ENCODE measurements at regions not wholly inside any gene's neighbourhood (a gene's known extent, or its start where the extent isn't known, plus 50 kb on each side); places are given as distances from the start of the nearest gene placed in this dataset.
"Not testable (repeated sequence)": the region's sequence is repeated elsewhere in the genome, so short reads cannot be mapped to it uniquely, and the experiment has no call there.

DNA sequence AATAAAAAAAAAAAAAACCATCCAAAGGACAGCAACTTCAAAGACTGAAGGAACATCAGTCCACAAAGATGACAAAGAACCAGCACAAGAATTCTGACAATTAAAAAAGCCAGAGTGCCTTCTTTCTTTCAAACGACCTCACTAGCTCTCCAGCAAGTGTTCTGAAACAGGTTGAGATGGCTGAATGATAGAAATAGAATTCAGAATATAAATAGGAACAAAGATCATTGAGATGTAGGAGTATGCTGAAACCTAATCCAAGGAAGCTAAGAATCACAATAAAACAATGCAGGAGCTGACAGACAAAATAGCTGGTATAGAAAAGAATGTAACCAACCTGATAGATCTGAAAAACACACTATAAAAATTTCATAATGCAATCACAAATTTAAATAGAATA lies 218.2 kb downstream of the GIPC2 start:
- TF ChIP-seq, protein P1, sequence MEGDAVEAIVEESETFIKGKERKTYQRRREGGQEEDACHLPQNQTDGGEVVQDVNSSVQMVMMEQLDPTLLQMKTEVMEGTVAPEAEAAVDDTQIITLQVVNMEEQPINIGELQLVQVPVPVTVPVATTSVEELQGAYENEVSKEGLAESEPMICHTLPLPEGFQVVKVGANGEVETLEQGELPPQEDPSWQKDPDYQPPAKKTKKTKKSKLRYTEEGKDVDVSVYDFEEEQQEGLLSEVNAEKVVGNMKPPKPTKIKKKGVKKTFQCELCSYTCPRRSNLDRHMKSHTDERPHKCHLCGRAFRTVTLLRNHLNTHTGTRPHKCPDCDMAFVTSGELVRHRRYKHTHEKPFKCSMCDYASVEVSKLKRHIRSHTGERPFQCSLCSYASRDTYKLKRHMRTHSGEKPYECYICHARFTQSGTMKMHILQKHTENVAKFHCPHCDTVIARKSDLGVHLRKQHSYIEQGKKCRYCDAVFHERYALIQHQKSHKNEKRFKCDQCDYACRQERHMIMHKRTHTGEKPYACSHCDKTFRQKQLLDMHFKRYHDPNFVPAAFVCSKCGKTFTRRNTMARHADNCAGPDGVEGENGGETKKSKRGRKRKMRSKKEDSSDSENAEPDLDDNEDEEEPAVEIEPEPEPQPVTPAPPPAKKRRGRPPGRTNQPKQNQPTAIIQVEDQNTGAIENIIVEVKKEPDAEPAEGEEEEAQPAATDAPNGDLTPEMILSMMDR (IDR thresholded peaks at IDR 0.05; ENCODE audit: insufficient read depth, low read length): no peak
- TF ChIP-seq, protein P2, sequence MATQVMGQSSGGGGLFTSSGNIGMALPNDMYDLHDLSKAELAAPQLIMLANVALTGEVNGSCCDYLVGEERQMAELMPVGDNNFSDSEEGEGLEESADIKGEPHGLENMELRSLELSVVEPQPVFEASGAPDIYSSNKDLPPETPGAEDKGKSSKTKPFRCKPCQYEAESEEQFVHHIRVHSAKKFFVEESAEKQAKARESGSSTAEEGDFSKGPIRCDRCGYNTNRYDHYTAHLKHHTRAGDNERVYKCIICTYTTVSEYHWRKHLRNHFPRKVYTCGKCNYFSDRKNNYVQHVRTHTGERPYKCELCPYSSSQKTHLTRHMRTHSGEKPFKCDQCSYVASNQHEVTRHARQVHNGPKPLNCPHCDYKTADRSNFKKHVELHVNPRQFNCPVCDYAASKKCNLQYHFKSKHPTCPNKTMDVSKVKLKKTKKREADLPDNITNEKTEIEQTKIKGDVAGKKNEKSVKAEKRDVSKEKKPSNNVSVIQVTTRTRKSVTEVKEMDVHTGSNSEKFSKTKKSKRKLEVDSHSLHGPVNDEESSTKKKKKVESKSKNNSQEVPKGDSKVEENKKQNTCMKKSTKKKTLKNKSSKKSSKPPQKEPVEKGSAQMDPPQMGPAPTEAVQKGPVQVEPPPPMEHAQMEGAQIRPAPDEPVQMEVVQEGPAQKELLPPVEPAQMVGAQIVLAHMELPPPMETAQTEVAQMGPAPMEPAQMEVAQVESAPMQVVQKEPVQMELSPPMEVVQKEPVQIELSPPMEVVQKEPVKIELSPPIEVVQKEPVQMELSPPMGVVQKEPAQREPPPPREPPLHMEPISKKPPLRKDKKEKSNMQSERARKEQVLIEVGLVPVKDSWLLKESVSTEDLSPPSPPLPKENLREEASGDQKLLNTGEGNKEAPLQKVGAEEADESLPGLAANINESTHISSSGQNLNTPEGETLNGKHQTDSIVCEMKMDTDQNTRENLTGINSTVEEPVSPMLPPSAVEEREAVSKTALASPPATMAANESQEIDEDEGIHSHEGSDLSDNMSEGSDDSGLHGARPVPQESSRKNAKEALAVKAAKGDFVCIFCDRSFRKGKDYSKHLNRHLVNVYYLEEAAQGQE (IDR thresholded peaks at IDR 0.05; ENCODE audit: insufficient replicate concordance, low read depth): no peak
- no peak for TF ChIP-seq POLR2AphosphoS5 (IDR thresholded peaks at IDR 0.05; ENCODE audit: low read depth)
- no peak for TF ChIP-seq SPI1 (IDR thresholded peaks at IDR 0.05; ENCODE audit: borderline replicate concordance, low read depth)
- TF ChIP-seq GABPA (IDR thresholded peaks at IDR 0.05; ENCODE audit: low read depth): no peak
- Histone ChIP-seq H3K27me3 (ENCODE audit: insufficient read depth, poor library complexity, severe bottlenecking) (no peaks in the 10 kb centered on the region), H3K4me3 (replicated peaks; ENCODE audit: insufficient read depth, low read length) (no peak overlapping the region), H3K27ac (replicated peaks) (no peak overlapping the region)
- no peak for DNase-seq (ENCODE audit: low read depth in 1 of 2, low spot score in 1 of 2)

DNA sequence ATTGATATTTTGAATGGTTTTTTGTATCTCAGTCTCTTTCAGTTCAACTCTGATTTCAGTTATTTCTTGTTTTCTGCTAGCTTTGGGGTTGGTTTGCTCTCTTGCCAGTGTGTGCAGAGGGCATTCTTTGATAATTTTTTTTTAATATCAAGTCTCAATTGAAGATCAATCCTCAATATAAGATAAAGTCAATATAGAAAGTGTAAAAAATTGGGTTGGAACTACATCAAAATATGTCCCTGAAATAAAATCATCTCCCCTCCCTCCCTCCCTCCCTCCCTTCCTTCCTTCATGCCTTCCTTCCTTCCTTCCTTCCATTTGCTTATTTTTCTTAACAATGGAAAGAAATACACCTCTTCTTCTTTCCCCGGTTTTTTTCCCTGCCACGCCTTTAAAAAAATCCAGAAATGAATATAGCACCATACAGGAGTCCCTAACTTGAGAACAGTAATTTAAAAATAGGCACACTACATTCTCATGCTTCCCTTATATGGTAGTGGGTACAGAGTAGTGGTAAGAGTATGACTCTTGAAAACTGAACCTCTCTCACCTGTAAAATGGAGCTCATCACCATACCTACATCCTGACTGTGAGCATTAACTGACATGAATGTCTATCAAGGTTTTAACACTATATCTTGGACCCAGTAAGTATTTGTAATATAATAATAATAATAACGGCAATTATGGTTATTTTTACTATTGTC lies 221.9 kb downstream of the GIPC2 start:
- Histone ChIP-seq H3K4me3 (replicated peaks; ENCODE audit: insufficient read depth, low read length) (no peak overlapping the region), H3K27me3 (ENCODE audit: insufficient read depth, poor library complexity, severe bottlenecking) (no peaks in the 10 kb centered on the region), H3K27ac (replicated peaks) (no peak overlapping the region)
- no peak for DNase-seq (ENCODE audit: low read depth in 1 of 2, low spot score in 1 of 2)
- TF ChIP-seq GABPA (IDR thresholded peaks at IDR 0.05; ENCODE audit: low read depth) (no peak), POLR2AphosphoS5 (IDR thresholded peaks at IDR 0.05; ENCODE audit: low read depth) (no peak), SPI1 (IDR thresholded peaks at IDR 0.05; ENCODE audit: borderline replicate concordance, low read depth) (no peak)
- TF ChIP-seq, protein P1 (IDR thresholded peaks at IDR 0.05; ENCODE audit: insufficient read depth, low read length): no peak
- TF ChIP-seq, protein P2 (IDR thresholded peaks at IDR 0.05; ENCODE audit: insufficient replicate concordance, low read depth): no peak

DNA sequence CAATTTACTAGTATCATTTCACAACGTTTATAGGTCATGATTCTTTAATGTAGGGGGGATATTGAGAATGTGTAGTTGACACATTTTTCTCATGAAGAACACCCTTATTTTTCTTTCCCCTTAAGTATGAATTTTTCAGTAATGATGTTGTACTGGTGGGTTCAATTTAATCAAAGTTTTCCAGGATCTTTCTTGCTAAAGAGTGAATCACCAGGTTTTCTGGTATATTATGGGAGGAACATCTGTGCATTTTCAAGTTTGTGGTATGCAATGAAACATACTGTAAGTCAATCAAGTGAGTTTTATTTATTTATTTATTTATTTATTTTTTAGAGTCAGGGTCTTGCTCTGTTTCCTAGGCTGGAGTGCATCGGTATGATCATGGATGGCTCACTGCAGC lies 221.2 kb upstream of the PTGFR start:
- TF ChIP-seq, protein P2 (IDR thresholded peaks at IDR 0.05; ENCODE audit: insufficient replicate concordance, low read depth): no peak
- TF ChIP-seq, protein P1 (IDR thresholded peaks at IDR 0.05; ENCODE audit: insufficient read depth, low read length): no peak
- TF ChIP-seq GABPA (IDR thresholded peaks at IDR 0.05; ENCODE audit: low read depth) (no peak), SPI1 (IDR thresholded peaks at IDR 0.05; ENCODE audit: borderline replicate concordance, low read depth) (no peak), POLR2AphosphoS5 (IDR thresholded peaks at IDR 0.05; ENCODE audit: low read depth) (no peak)
- no peaks in the 10 kb centered on the region for H3K27me3 ChIP-seq (ENCODE audit: insufficient read depth, poor library complexity, severe bottlenecking)
- H3K27ac ChIP-seq (replicated peaks): no peak overlapping the region
- H3K4me3 ChIP-seq (replicated peaks; ENCODE audit: insufficient read depth, low read length): no peak overlapping the region
- no peak for DNase-seq (ENCODE audit: low read depth in 1 of 2, low spot score in 1 of 2)

DNA sequence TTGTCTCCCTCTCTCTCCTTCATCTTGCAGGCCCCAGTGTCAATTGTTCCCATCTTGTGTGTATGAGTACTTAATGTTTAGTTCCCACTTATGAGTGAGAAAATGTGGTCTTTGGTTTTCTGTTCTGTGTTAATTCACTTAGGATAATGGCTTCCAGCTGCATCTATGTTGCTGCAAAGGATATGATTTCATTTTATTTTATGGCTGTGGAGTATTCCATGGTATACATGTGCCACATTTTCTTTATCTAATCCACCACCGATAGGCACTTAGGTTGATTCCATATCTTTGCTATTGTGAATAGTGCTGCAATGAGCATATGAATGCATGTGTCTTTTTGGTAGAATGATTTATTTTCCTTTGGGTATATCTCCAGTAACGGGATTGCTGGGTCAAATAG lies 219.4 kb upstream of the PTGFR start:
- not testable (repeated sequence) for H3K27ac ChIP-seq (replicated peaks); DNase-seq (ENCODE audit: low read depth in 1 of 2, low spot score in 1 of 2); H3K27me3 ChIP-seq (ENCODE audit: insufficient read depth, poor library complexity, severe bottlenecking); H3K4me3 ChIP-seq (replicated peaks; ENCODE audit: insufficient read depth, low read length)

Measured in HL-60 (cell line).